ENCODE measurements at regions not wholly inside any gene's neighbourhood (a gene's known extent, or its start where the extent isn't known, plus 50 kb on each side); places are given as distances from the start of the nearest gene placed in this dataset.
"Not testable (repeated sequence)": the region's sequence is repeated elsewhere in the genome, so short reads cannot be mapped to it uniquely, and the experiment has no call there.

DNA sequence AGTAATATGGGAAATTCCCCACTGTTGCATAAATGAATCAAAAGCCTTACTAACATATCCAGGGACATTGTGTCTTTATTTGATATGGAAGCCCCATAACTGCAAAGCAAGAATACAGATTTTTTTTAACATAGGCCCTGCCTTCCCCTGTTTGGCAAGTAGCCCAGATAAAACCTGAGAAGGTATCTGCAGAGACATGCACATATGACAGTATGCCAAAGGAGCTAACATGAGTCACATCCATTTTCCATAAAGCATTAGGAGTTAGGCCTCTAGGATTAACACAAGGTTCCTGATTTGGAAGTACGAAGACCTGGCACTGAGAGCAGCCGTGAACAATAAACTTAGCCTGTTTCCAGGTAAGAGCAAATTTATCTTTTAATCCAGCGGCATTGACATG, 1505.9 kb downstream of the UQCRFS1 start:
- not testable (repeated sequence) for DNase-seq

DNA sequence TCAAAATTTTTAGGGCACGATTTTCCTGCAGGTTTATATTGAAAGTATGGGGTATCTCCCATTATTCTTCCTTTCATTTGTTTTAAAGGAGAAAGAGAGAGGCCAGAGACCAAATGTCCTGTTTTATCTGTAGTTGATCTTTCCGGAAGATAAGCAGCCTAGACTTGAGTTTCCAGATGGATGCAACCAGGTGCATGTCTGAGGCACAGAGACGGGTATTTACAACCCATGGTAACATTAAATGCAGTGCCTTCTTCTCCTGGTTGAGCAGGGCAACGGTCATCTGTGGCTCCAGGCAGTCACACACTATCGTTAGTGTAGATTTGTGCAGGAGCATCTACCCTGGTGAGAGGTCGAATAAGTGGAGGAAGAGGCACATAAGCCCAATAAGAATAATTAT, 1507.1 kb downstream of the UQCRFS1 start:
- no peak for DNase-seq

DNA sequence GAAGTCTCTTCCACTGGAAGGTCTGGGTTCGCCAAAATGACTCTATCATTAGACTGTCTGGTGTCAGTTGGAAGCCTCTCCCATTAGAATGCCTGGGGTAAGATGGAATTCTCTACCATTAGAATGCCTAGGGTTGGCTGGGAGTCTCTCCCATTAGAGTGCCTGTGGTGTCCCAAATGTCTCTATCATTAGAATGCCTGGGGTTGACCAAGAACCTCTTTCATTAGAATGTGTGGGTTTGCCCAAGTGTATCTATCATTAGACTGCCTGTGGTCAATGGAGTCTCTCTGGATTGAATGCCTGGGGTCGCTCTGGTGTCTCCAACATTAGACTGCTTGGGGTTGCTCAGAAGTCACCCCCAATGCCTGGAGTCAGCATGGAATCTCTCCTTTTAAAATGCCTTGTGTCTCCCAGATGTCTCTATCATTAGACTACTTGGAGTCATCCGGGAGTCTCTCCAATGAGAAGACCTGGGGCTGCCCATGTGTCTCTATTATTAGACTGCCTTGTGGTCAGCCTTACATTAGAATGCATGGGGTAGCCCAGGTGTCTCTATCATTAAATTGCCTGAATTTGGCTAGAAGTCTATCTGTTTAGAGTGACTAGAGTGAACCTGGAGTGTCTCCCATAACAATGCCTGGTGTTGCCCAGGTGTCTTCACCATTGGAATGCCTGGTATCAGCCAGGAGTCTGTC, 1518.4 kb downstream of the UQCRFS1 start:
- no peak for DNase-seq

DNA sequence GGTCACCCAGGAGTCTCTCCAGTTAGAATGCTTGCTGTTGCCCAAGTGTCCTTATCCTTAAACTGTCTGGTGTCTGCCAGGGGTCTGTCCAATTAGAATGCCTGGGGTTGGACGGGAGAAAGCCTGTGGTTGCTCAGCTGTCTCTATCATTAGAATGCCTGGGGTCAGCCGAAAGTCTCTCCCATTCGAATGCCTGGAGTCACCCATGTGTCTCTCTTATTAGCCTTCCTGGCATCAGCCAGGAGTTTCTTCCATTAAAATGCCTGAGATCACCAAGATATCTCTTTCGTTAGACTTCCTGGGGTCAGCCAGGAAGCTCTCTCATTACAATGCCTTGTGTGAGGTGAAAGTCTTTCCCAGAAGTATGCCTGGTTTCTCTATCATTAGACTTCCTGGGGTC, 1521.0 kb downstream of the UQCRFS1 start:
- DNase-seq, result no peak

DNA sequence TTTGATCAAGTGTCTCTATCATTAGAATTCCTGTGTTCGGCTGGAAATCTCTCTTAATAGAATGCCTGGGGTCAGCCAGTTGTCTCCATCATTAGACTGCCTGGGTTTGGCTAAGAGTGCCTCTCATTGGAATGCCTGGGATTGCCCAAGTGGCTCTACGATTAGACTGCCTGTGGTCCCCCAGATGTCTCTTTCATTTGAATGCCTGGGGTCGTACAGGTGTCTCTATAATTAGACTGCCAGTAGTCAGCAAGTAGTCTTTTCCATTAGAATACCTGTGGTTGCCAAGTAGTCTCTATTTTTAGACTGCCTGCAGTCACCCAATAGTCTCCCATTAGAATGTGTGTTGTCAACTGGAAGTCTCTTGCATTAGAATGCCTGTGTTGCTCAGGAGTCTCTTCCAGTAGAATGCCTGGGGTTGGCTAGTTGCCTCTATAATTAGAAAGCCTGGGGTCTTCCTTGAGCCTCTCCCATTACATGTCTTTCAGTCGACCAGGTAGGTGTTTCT, 1523.2 kb downstream of the UQCRFS1 start:
- DNase-seq, result no peak

- DNase-seq, result no peak
Observed at GRCh38 chr19:27684293-27684692, 1528.7 kb downstream of the UQCRFS1 start.

DNA sequence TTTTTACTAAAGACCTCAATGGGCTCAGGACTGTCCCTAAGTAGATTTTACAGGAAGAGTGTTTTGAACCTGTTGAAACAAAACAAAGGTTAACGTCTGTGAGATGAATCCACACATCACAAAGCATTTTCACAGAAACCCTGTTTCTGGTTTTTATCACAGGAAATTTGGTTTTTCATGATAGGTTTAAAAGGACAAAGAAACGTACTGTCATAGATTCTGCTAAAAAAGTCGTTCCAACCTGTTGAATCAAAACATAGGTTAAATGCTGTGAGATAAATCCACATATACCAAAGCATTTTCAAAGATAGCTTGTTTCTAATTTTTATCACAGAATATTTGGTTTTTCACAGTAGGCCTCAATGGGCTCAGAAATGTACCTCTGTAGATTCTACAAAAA, 1531.0 kb downstream of the UQCRFS1 start:
- DNase-seq, result no peak

- DNase-seq, result no peak
Observed at GRCh38 chr19:27679905-27680304, 1533.0 kb downstream of the UQCRFS1 start.

GRCh38 chr19:27679399-27679798, 1533.6 kb downstream of the UQCRFS1 start:
- DNase-seq, result no peak

GRCh38 chr19:27676877-27677276, 1536.1 kb downstream of the UQCRFS1 start:
- no peak for DNase-seq

- DNase-seq, result no peak
Observed at GRCh38 chr19:27676334-27676733, 1536.6 kb downstream of the UQCRFS1 start.

- no peak for DNase-seq
Observed at GRCh38 chr19:27675771-27676170, 1537.2 kb downstream of the UQCRFS1 start.

DNA sequence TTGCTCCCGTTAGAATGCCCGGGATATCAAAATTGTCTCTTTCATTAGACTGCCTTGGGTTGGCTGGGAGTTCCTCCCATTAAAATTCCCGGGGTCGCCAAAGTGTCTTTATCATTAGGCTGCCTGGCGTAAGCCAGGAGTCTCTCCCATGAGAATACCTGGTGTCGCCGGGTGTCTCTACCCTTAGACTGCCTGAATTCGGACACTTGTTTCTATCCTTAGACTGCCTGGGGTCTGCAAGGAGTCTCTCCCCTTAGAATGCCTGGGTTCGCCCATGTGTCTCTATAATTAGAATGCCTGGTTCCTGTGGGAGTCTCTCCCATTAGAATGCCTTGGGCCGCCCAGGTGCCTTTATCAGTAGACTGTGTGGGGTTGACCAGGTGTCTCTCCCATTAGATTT, 1538.2 kb downstream of the UQCRFS1 start:
- no peak for DNase-seq

GRCh38 chr19:27673986-27674385, 1539.0 kb downstream of the UQCRFS1 start:
- DNase-seq, result no peak

- DNase-seq, result no peak
Observed at GRCh38 chr19:27672309-27673047, 1540.5 kb downstream of the UQCRFS1 start.

DNA sequence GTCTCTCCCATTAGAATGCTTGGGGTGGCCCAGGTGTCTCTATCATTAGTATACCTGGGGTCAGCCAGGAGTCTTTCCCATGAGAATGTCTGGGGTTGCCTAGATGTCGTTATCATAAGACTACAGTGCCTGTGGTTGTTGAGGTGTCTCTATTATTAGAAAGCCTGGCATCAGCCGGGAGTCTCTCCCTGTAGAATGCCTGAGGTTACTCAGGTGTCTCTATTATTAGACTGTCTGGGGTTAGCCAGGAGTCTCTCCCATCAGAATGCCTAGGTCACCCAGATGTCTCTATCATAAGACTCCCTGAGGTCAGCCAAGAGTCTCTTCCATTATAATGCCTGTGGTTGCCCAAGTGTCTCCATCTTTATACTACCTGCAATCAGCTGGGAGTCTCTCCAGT, 1541.1 kb downstream of the UQCRFS1 start:
- no peak for DNase-seq

GRCh38 chr19:27660428-27660827, 1552.5 kb downstream of the UQCRFS1 start:
- no peak for DNase-seq

DNA sequence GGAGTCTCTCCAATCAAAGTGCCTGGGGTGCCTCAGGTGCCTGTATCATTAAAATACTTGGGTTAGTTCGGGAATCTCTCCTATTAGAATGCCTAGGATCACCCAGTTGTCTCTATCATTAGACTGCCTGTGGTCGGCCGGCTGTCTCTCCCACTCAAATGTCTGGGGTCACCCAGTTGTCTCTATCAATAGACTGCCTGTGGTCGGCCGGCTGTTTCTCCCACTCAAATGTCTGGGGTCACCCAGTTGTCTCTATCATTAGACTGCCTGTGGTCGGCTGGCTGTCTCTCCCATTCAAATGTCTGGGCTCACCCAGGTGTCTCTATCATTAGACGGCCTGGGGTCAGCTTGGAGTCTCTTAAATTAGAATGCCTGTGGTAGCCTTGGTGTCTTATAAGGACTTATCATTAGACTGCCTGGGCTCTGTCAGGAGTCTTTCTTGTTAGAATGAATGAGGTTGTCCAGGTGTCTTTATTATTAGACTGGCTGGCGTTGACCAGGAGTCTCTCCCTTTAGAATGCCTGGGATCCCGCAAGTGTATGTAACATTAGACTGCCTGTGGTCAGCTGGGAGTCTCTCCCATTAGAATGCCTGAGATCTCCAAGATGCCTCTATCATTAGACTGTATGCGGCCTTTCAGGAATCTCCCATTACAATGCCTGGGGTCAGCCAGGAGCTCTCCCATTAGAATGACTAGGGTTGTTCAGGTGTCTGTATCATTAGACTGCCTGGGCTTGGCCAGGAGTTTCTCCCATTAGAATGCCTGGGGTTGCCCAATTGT, 1555.5 kb downstream of the UQCRFS1 start:
- DNase-seq, result no peak

DNA sequence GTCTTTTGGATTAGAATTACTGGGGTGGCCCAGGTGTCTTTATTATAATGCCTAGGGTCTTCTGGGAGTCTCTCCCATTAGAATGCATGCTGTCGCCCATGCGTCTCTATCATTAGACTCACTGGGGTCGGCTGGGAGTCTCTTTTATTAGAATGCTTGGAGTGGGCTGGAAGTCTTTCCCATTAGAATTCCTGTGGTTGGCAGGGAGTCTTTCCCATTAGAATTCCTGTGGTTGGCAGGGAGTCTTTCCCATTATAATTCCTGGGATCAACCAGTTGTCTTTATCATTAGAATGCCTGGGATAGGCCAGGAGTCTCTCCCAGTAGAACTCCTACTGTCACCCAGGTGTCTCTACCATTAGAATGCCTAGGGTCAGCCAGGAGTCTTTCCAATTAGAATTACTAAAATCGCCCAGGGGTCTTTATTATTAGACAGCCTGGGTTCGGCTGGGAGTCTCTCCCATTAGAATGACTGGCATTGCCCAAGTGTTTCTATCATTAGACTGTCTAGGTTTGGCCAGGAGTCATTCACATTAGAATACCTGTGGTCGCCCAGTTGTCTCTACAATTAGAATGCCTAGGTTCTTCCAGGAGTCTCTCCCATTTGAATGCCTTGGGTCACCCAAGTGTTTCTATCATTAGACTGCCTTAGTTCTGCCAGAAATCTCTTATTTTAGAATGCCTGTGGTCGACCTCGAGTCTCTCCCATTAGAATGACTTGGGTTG, 1558.5 kb downstream of the UQCRFS1 start:
- no peak for DNase-seq

- no peak for DNase-seq
Observed at GRCh38 chr19:27652796-27653195, 1560.2 kb downstream of the UQCRFS1 start.

- no peak for DNase-seq
Observed at GRCh38 chr19:27652281-27652680, 1560.7 kb downstream of the UQCRFS1 start.

GRCh38 chr19:27647423-27647822, 1565.5 kb downstream of the UQCRFS1 start:
- no peak for DNase-seq

DNA sequence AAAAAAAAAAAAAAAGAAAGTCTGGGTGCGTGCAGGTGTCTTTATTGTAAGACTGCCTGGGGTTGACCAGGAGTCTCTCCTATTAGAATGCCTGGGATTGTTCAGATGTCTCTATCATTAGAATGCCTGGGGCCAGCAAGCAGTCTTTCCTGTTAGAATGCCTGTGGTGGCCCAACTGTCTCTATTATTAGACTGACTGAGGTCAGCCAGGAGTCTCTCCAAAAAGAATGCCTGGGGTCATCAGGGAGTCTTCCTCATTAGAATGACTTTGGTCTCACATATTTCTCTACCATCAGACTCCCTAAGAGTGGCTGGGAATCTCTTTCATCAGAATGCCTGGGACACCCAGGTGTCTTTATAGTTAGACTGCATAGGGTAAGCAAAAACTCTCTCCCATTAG, 1577.5 kb downstream of the UQCRFS1 start:
- DNase-seq, result no peak

Data from activated CD4-positive, alpha-beta T cell treated with anti-CD3 and anti-CD28 coated beads for 1 hour (primary cell).